RWPE1 (cell line): ENCODE measurements at regions not wholly inside any gene's neighbourhood (a gene's known extent, or its start where the extent isn't known, plus 50 kb on each side); places are given as distances from the start of the nearest gene placed in this dataset.

Experiments
- CTCF ChIA-PET: fragments of 350-600 bp; sonication (Branson Sonifier 250); formaldehyde crosslinking; extraction: SDS; loops from one replicate; lab custom pipeline; 2021; lab: Yijun Ruan, JAX
- POLR2A ChIA-PET: fragments of 400-600 bp; formaldehyde crosslinking; extraction: SDS; loops from one replicate; lab custom pipeline; 2020; ENCODE audit warnings: antibody characterized with exemption; ENCODE audit not compliant: low non-redundant PET; lab: Yijun Ruan, JAX
- DNase-seq: peaks from one replicate; pipeline ENCODE4 v3.0.0; 2012; ENCODE audit warnings: low spot score
- H3K27ac ChIP-seq: fragments of 450-650 bp; 2 replicates; pipeline ENCODE4 v1.5.1; 2017
- TF ChIP-seq, protein P1 (sequence below): fragments of 450-650 bp; conservative IDR thresholded peaks from 2 replicates; pipeline ENCODE4 v1.5.1; 2017; ENCODE audit warnings: low read depth, mild to moderate bottlenecking

DNA sequence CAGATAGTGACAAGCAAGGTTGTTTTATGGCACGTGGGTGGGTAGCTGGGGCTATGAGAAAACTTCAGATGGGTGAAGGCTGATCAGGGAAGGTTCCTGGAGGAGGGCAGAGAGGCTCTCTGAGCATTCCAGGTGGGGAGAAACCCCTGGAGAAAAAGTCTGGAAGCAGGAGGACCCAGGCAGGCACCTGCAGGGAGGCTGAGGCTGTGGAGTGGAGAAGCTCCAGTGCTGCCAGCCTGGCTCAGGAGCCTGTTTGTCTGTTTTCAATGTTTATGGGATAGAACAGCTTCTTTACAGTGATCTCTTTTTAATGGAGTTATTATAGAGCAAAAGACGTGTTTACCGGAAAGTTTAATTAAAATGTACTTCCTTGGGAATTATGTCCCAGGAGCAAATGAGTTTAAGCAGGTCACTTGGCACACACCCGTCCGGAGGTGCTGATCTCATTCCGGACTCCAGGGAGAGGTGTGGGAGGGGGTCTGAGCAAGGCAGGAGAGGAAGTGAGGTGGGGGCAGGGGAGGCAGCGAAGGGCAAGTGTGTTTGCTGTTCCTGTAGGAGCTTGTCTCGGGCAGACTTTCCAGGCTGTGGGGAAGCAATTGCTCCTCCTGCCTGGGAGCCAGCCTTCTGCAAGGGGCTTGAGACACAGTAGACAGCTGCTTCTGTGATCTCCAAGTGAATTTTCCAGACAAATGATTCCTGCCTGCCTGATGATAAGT lies 239.5 kb downstream of the MYCN start:
- H3K27ac ChIP-seq = no peak overlapping the region
- no peak for DNase-seq
- TF ChIP-seq, protein P1, sequence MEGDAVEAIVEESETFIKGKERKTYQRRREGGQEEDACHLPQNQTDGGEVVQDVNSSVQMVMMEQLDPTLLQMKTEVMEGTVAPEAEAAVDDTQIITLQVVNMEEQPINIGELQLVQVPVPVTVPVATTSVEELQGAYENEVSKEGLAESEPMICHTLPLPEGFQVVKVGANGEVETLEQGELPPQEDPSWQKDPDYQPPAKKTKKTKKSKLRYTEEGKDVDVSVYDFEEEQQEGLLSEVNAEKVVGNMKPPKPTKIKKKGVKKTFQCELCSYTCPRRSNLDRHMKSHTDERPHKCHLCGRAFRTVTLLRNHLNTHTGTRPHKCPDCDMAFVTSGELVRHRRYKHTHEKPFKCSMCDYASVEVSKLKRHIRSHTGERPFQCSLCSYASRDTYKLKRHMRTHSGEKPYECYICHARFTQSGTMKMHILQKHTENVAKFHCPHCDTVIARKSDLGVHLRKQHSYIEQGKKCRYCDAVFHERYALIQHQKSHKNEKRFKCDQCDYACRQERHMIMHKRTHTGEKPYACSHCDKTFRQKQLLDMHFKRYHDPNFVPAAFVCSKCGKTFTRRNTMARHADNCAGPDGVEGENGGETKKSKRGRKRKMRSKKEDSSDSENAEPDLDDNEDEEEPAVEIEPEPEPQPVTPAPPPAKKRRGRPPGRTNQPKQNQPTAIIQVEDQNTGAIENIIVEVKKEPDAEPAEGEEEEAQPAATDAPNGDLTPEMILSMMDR = no peak
- ChIA-PET CTCF (no interaction called here), POLR2A (no interaction called here)

- no peak overlapping the region for H3K27ac ChIP-seq
- ChIA-PET POLR2A (no interaction called here), CTCF (no interaction called here)
- no peak for DNase-seq
- TF ChIP-seq, protein P1 = no peak
Observed at GRCh38 chr2:16178551-16179130, 238.3 kb downstream of the MYCN start.

GRCh38 chr2:16177671-16178180 lies 237.4 kb downstream of the MYCN start:
- ChIA-PET POLR2A (no interaction called here), CTCF (no interaction called here)
- H3K27ac ChIP-seq = no peak overlapping the region
- DNase-seq = no peak
- TF ChIP-seq, protein P1 = no peak

- ChIA-PET CTCF (no interaction called here), POLR2A (no interaction called here)
Observed at GRCh38 chr2:16176971-16177480, 236.7 kb downstream of the MYCN start.

GRCh38 chr2:16175247-16175825 lies 235.0 kb downstream of the MYCN start:
- TF ChIP-seq, protein P1 = no peak
- ChIA-PET POLR2A (no interaction called here), CTCF (no interaction called here)
- no peak overlapping the region for H3K27ac ChIP-seq
- no peak for DNase-seq

More at GRCh38 chr2:16176971-16177480, 236.7 kb downstream of the MYCN start:
- no peak overlapping the region for H3K27ac ChIP-seq
- TF ChIP-seq, protein P1 = no peak
- DNase-seq = no peak

DNA sequence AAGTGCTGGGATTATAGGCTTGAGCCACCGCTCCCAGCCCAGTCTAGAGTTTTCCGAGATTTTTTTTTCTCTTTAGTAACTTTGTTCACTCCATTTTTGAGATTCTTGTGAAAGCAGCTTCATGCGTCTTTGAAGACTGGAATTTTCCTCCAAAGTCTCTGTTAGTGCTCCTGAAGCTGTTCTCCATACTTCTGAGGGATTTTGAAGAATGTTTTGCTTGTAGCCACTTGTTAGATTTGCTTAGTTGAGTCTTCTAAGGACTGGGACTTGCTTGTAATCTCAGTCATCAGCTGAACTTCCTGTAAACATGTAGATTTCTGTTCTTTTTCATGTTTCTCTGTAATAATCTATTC lies 234.3 kb downstream of the MYCN start:
- H3K27ac ChIP-seq = no peak overlapping the region
- ChIA-PET POLR2A (no interaction called here), CTCF (interaction anchor here (0.6 kb wide), 1 partner anchor 165 kb away, joined by 4 read pairs; no protein-coding TSS in a partner anchor)
- TF ChIP-seq, protein P1 = no peak
- no peak for DNase-seq
